COLO829 (cell line): ENCODE measurements at regions not wholly inside any gene's neighbourhood (a gene's known extent, or its start where the extent isn't known, plus 50 kb on each side); places are given as distances from the start of the nearest gene placed in this dataset.

Experiments used
- DNase-seq: peaks from one replicate; pipeline ENCODE4 v3.0.0; 2012; ENCODE audit warnings: low spot score

- DNase-seq: no peak
These were observed 105.0 kb downstream of the PTPRS start for GRCh38 chr19:5235458-5236219.

- no peak for DNase-seq
These were observed 106.2 kb downstream of the PTPRS start for GRCh38 chr19:5234412-5234811.

- no peak for DNase-seq
These were observed 107.7 kb downstream of the PTPRS start for GRCh38 chr19:5232798-5233505.

GRCh38 chr19:5231857-5232678 lies 108.5 kb downstream of the PTPRS start:
- DNase-seq: no peak

- no peak for DNase-seq
These were observed 109.7 kb downstream of the PTPRS start for GRCh38 chr19:5230730-5231555.

GRCh38 chr19:5229778-5230335 lies 110.8 kb downstream of the PTPRS start:
- no peak for DNase-seq

- DNase-seq: no peak
These were observed 111.5 kb downstream of the PTPRS start for GRCh38 chr19:5228932-5229777.

GRCh38 chr19:5228490-5228889 lies 112.1 kb downstream of the PTPRS start:
- no peak for DNase-seq

GRCh38 chr19:5225486-5226345 lies 114.9 kb downstream of the PTPRS start:
- DNase-seq: no peak

- no peak for DNase-seq
These were observed 116.1 kb downstream of the PTPRS start for GRCh38 chr19:5224480-5224879.

GRCh38 chr19:5222821-5223321 lies 117.7 kb downstream of the PTPRS start:
- DNase-seq: no peak

GRCh38 chr19:5222178-5222577 lies 118.4 kb downstream of the PTPRS start:
- DNase-seq: no peak

- no peak for DNase-seq
These were observed 119.7 kb downstream of the PTPRS start for GRCh38 chr19:5220866-5221265.

- no peak for DNase-seq
These were observed 120.3 kb downstream of the PTPRS start for GRCh38 chr19:5220361-5220760.

- DNase-seq: no peak
These were observed 120.9 kb downstream of the PTPRS start for GRCh38 chr19:5219551-5220304.

- no peak for DNase-seq
These were observed 121.6 kb downstream of the PTPRS start for GRCh38 chr19:5218963-5219530.

GRCh38 chr19:5218255-5218855 lies 122.3 kb downstream of the PTPRS start:
- no peak for DNase-seq

GRCh38 chr19:5217171-5217570 lies 123.4 kb downstream of the PTPRS start:
- DNase-seq: no peak
